ENCODE measurements at regions not wholly inside any gene's neighbourhood (a gene's known extent, or its start where the extent isn't known, plus 50 kb on each side); places are given as distances from the start of the nearest gene placed in this dataset.

- DNase-seq (ENCODE audit: low read depth in 1 of 2, low spot score in 1 of 2): no peak
Measured at GRCh38 chr13:107767119-107767518, 448.2 kb downstream of the LIG4 start.

- DNase-seq (ENCODE audit: low read depth in 1 of 2, low spot score in 1 of 2): no peak
Measured at GRCh38 chr13:107765724-107766401, 449.5 kb downstream of the LIG4 start.

GRCh38 chr13:107764046-107764445 lies 451.3 kb downstream of the LIG4 start:
- no peak for DNase-seq (ENCODE audit: low read depth in 1 of 2, low spot score in 1 of 2)

DNA sequence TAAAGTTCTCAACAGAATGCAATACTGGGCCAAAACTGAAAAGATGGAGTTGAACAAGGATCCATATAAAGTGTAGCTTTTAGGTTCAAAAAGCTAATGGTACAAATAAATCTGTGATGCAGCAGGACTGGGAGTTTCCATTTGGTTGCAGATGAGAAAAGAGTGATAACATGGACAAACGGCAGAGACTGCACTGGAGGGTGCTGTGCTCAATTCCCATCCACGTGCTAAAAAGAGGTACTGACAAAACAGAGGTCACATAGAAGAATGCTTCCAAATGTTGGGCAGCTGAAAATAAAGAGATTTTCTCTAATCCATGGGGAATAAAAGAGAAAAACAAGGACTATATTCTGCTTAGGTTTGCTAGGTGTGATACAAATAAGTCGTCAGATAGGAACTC lies 461.6 kb downstream of the LIG4 start:
- no peak for DNase-seq (ENCODE audit: low read depth in 1 of 2, low spot score in 1 of 2)

GRCh38 chr13:107753291-107753690 lies 462.0 kb downstream of the LIG4 start:
- no peak for DNase-seq (ENCODE audit: low read depth in 1 of 2, low spot score in 1 of 2)

GRCh38 chr13:107743983-107744382 lies 471.4 kb downstream of the LIG4 start:
- DNase-seq (ENCODE audit: low read depth in 1 of 2, low spot score in 1 of 2): no peak

- no peak for DNase-seq (ENCODE audit: low read depth in 1 of 2, low spot score in 1 of 2)
Measured at GRCh38 chr13:107743526-107743925, 471.8 kb downstream of the LIG4 start.

DNA sequence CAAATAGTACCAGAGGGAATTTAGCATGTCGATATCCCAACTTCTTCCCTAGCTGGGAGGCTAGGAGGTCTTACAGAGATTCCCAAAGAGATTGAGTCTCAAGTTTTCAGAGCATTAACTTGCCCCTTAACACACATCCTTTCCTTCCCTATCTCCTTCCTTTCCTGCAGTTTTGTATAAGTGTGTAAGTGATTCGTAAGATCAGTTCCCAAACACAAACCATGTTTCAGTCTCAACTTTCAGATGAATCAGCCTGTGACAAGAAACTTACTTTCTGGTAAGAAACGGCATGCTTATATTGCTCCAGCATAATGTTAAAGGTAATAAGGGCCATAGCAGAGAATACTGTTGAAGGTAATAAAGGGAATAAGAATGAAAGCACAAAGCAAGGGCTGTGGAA lies 472.2 kb downstream of the LIG4 start:
- no peak for DNase-seq (ENCODE audit: low read depth in 1 of 2, low spot score in 1 of 2)

GRCh38 chr13:107742544-107742943 lies 472.8 kb downstream of the LIG4 start:
- no peak for DNase-seq (ENCODE audit: low read depth in 1 of 2, low spot score in 1 of 2)

- no peak for DNase-seq (ENCODE audit: low read depth in 1 of 2, low spot score in 1 of 2)
Measured at GRCh38 chr13:107738004-107738403, 477.3 kb downstream of the LIG4 start.

GRCh38 chr13:107736731-107737130 lies 478.6 kb downstream of the LIG4 start:
- DNase-seq (ENCODE audit: low read depth in 1 of 2, low spot score in 1 of 2): no peak

DNA sequence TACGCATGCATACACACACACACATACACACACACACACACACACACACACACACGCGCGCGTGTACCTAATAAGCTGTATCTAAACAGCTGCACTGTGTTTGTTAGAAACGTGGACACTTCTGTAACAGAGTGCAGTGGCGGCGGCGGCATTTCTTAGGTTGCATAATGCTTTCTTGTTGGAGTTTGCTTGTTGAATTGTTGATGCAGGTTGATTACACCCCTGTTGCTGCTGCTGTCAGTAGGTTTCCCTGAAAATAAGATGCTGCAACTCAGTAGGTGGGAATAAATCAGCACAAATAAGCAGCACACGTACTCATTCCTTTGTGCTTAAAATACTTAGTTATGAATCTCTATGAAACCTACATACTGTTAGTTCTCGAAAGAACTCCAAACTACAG lies 479.2 kb downstream of the LIG4 start:
- DNase-seq (ENCODE audit: low read depth in 1 of 2, low spot score in 1 of 2): no peak

- DNase-seq (ENCODE audit: low read depth in 1 of 2, low spot score in 1 of 2): no peak
Measured at GRCh38 chr13:107734891-107735625, 480.3 kb downstream of the LIG4 start.

DNA sequence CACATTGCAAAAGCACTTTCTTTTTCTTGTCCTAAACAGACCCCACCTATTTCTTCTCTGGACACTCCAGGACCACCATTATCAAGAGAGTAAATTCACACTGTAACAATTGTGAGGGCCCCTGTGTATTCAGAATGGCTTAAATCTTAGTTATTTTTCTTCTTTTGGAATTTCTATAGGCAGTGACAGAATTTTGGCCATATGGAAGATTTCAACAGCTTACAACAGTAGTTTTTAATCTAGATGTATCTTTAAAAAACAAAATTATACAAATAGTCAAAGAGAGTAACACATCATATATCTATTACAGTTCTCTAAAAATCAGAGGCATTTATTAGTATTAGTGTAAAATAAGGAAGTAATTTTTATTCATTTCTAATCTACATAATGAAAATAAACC lies 482.1 kb downstream of the LIG4 start:
- DNase-seq (ENCODE audit: low read depth in 1 of 2, low spot score in 1 of 2): no peak

DNA sequence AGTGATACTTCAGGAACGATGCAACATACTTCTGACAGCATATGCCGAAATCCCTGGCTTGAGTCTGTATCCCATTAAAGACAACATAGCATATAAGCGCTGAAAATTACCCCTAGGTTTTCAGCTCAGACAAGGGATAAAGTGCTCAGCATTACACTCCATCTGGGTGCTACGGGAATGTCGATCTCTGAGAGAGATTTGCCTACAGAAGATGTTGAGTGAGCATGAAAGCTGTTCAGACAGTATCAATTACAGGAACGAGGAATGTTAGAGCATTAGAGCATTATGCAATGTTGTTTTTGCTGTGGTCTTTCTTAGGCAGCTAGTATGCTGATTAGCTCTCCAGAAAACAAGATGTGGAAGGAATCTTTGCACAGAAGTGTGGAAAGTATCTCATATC lies 484.5 kb downstream of the LIG4 start:
- no peak for DNase-seq (ENCODE audit: low read depth in 1 of 2, low spot score in 1 of 2)

GRCh38 chr13:107721125-107721869 lies 494.0 kb downstream of the LIG4 start:
- DNase-seq (ENCODE audit: low read depth in 1 of 2, low spot score in 1 of 2): no peak

DNA sequence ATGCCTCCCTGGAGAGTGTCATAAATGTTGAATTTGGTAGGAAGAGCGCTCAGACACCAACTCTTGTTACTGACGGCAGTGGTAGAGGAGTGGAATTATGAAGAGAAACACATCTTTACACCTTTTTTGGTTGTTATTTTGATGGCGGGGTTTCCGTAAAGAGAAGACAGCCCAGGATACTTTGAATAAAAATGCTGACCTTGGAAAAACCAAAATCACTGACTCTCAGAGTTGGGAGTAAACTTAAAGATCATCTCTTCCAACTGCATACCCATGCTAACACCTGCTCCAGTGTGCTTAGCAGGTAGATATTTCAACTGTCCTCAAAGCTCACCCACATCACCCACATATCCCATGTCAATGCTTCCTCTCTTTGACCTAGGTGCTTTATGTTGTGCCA lies 498.6 kb downstream of the LIG4 start:
- DNase-seq (ENCODE audit: low read depth in 1 of 2, low spot score in 1 of 2): no peak

DNA sequence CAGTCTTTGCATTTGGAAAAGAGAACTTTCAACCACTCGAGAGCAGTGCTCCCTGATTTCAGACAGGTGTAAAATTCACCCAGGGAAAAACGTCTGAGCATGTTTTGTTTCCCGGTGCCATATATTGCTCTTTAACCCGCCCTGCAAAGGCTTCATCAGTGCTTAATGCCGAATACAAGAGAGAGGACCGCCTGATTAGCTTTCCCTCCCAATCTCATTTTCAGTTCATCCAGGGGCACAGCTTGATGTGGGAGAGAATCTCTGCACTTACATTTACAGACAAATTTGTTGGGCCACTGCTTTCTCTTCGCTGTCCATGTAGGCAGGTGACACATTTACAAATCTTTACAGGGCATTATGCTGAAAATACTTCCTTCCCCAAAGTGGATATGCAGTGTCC lies 499.1 kb downstream of the LIG4 start:
- no peak for DNase-seq (ENCODE audit: low read depth in 1 of 2, low spot score in 1 of 2)

DNA sequence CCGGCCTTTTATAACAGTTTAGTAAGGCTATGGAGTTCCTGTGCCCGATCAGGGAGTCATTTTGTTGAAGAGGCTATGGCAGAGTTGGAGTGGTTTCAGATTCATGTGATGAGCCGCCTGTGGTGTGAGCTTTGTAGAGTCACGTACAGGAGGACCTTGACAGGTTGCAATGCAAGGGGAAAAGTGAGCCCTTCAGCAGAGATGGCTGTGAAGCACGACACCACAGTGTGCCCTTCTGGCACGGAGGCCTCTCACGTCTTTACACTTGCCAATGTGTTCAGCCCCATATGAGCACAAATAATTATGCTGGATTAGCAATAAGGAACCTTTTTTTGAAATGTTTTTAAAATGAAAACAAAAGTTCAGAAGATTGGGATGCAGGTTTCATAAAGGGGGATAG lies 499.8 kb downstream of the LIG4 start:
- DNase-seq (ENCODE audit: low read depth in 1 of 2, low spot score in 1 of 2): no peak

GRCh38 chr13:107713314-107713713 lies 502.0 kb downstream of the LIG4 start:
- DNase-seq (ENCODE audit: low read depth in 1 of 2, low spot score in 1 of 2): no peak

DNA sequence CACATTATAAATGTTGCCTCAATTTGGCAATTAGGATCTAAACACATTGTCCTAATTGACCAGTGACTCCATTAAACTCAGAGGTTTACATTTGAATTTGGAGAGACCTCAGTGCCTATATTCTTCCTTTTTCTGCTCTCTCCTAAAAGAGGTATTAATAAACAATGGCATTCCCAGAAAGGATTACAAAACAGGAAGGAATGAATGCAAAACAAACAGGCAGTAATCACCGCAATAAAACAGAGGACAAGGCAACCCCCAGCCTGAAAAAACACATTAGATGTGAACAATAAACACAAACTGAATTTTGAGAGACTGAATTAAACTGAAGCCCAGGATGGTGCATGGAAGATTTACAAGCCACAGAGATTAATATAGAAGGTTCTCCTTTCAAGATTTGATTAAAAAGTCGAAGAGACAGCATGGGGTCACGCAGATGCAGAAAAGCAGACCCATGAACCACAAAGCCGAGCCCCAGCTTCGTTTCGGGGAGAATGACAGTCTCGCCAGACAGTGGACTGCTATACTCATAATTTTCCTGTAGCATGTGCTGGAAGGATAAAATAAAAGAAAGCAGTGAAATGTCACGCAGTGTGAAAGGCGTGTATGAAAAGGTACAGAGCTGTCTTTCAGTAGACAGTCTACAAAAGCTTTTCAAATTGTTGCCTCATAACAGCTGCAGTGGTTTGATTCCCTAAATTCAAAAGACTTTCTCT lies 503.0 kb downstream of the LIG4 start:
- no peak for DNase-seq (ENCODE audit: low read depth in 1 of 2, low spot score in 1 of 2)

- DNase-seq (ENCODE audit: low read depth in 1 of 2, low spot score in 1 of 2): no peak
Measured at GRCh38 chr13:107690181-107690580, 525.2 kb downstream of the LIG4 start.
